ENCODE measurements at regions not wholly inside any gene's neighbourhood (a gene's known extent, or its start where the extent isn't known, plus 50 kb on each side); places are given as distances from the start of the nearest gene placed in this dataset.

- TF ChIP-seq POLR2A (IDR thresholded peaks at IDR 0.05; ENCODE audit: low read depth, low read length) (no peak), CTCF (conservative IDR thresholded peaks at IDR 0.05; ENCODE audit: low read depth, low read length) (no peak), RAD21 (IDR thresholded peaks at IDR 0.05; ENCODE audit: low read length) (no peak), FOS (IDR thresholded peaks at IDR 0.05; ENCODE audit: low read depth, low read length) (no peak), MAZ (IDR thresholded peaks at IDR 0.05; ENCODE audit: borderline replicate concordance, low read depth, low read length) (no peak), SMC3 (IDR thresholded peaks at IDR 0.05; ENCODE audit: low read depth, low read length) (no peak), RFX5 (IDR thresholded peaks at IDR 0.05; ENCODE audit: low read depth, low read length) (no peak), CEBPB (IDR thresholded peaks at IDR 0.05; ENCODE audit: low read depth, low read length) (no peak), CHD1 (IDR thresholded peaks at IDR 0.05; ENCODE audit: low read depth, low read length) (no peak), USF2 (IDR thresholded peaks at IDR 0.05; ENCODE audit: low read depth, low read length) (no peak), MAFK (IDR thresholded peaks at IDR 0.05; ENCODE audit: low read depth, low read length) (no peak), NFE2L2 (IDR thresholded peaks at IDR 0.05; ENCODE audit: low read depth, low read length) (no peak)
Observed at GRCh38 chr10:10213237-10213636, 804.4 kb upstream of the CELF2 start.

All from IMR-90 (cell line).